A673 (cell line): ENCODE measurements at regions not wholly inside any gene's neighbourhood (a gene's known extent, or its start where the extent isn't known, plus 50 kb on each side); places are given as distances from the start of the nearest gene placed in this dataset.

Experiments
- CTCF ChIP-seq: fragments of 300-800, 200-600 bp; sonication (generic); conservative IDR thresholded peaks from 2 replicates; pipeline ENCODE4 v1.5.1; 2017; ENCODE audit warnings: low read depth, mild to moderate bottlenecking, antibody characterized with exemption, low read length, moderate library complexity, mixed read lengths
- EZH2 ChIP-seq: fragments of 200-600 bp; sonication (generic); IDR thresholded peaks from 2 replicates; pipeline ENCODE4 v1.6.1; 2017; ENCODE audit warnings: borderline replicate concordance, low read depth, mild to moderate bottlenecking, mixed read lengths, antibody characterized with exemption, low read length; ENCODE audit not compliant: poor library complexity, severe bottlenecking

- TF ChIP-seq CTCF (no peak), EZH2 (no peak)
These were observed 84.0 kb upstream of the NPY start for GRCh38 chr7:24199978-24200377.
